Epithelial cell of esophagus (primary cell): ENCODE measurements at regions not wholly inside any gene's neighbourhood (a gene's known extent, or its start where the extent isn't known, plus 50 kb on each side); places are given as distances from the start of the nearest gene placed in this dataset.

ENCODE experiments used
- DNase-seq: peaks from one replicate; pipeline ENCODE4 v3.0.0; 2010; ENCODE audit warnings: low read depth
- H3K4me3 ChIP-seq: 2 replicates; pipeline ENCODE4 v1.5.1; 2011; ENCODE audit warnings: mild to moderate bottlenecking, low read length, control low read depth
- CTCF ChIP-seq: IDR thresholded peaks from 2 replicates; pipeline ENCODE4 v1.5.1; 2011; ENCODE audit warnings: low read depth, mild to moderate bottlenecking, low read length, control low read depth, inconsistent platforms; ENCODE audit not compliant: insufficient read depth; ENCODE audit errors: missing control alignments

GRCh38 chr3:141686466-141687291 is 51.4 kb upstream of the RNF7 start:
- peak; percentile 39 for DNase-seq
- H3K4me3 ChIP-seq, result peak overlapping the region; percentile 11
- no peak for TF ChIP-seq CTCF
